GM12878 (cell line): ENCODE measurements at regions not wholly inside any gene's neighbourhood (a gene's known extent, or its start where the extent isn't known, plus 50 kb on each side); places are given as distances from the start of the nearest gene placed in this dataset.

ENCODE experiments used
- ATAC-seq: fragments of 200-7000 bp; cut with Tn5 transposase; 3 replicates; pipeline ENCODE4 v1.9.1; 2020; ENCODE audit warnings: mild to moderate bottlenecking, moderate library complexity
- BruUV-seq: library from RNA; stranded (reverse); fragments of 400-500 nt; replicated peaks from 2 replicates; lab custom pipeline; 2021; lab: Mats Ljungman, UMichigan
- CTCF ChIA-PET: fragments of 300-600 bp; sonication (Branson Sonifier 250); formaldehyde crosslinking; extraction: SDS; loops from one replicate; lab custom pipeline; 2021; ENCODE audit warnings: inconsistent platforms; lab: Yijun Ruan, JAX
- POLR2A ChIA-PET: fragments of 350-600 bp; formaldehyde crosslinking; extraction: SDS; loops from one replicate; lab custom pipeline; 2021; ENCODE audit warnings: inconsistent platforms; lab: Charles Lee
- RAD21 ChIA-PET: fragments of 300-600 bp; sonication (Branson Sonifier 250); formaldehyde crosslinking; loops from one replicate; lab custom pipeline; 2023; ENCODE audit warnings: antibody characterized with exemption; ENCODE audit not compliant: unreplicated experiment; lab: Charles Lee
- SMC1A ChIA-PET: fragments of 300-600 bp; sonication (Branson Sonifier 250); formaldehyde crosslinking; loops from one replicate; lab custom pipeline; 2023; ENCODE audit not compliant: unreplicated experiment, uncharacterized antibody; lab: Charles Lee
- DNase-seq: peaks from one replicate; pipeline ENCODE4 v3.0.0-alpha.2; 2011; ENCODE audit warnings: low read depth, low spot score
- FAIRE-seq: peaks from 3 replicates; lab custom pipeline; 2011; peaks lifted over from hg19 to GRCh38; lab: Jason Lieb, UNC
- H2AFZ ChIP-seq: 2 replicates; pipeline ENCODE4 v1.6.0; 2011; ENCODE audit warnings: low read depth, low read length, control low read depth; ENCODE audit not compliant: control insufficient read depth
- H3K27ac ChIP-seq: 2 replicates; pipeline ENCODE4 v1.5.1; 2011; ENCODE audit warnings: control low read depth; ENCODE audit not compliant: control insufficient read depth, insufficient read depth
- H3K27me3 ChIP-seq, 2 experiments: replicated peaks in 1 of 2; 2 replicates each; pipeline versions ENCODE4 v1.6.0 to v1.6.1; 2011; ENCODE audit warnings: low read length in 1 of 2; ENCODE audit not compliant: control insufficient read depth in 2 of 2, insufficient read depth in 2 of 2
- H3K36me3 ChIP-seq, 2 experiments: 2 replicates each; pipeline ENCODE4 v1.5.1; 2011; ENCODE audit warnings: low read length in 1 of 2; ENCODE audit not compliant: control insufficient read depth in 2 of 2, insufficient read depth in 2 of 2
- H3K4me1 ChIP-seq: 2 replicates; pipeline ENCODE4 v1.6.1; 2011; ENCODE audit warnings: mild to moderate bottlenecking, low read length, moderate library complexity, mixed read lengths; ENCODE audit not compliant: control insufficient read depth, insufficient read depth
- H3K4me2 ChIP-seq: 2 replicates; pipeline ENCODE4 v1.6.0; 2011; ENCODE audit warnings: control low read depth; ENCODE audit not compliant: control insufficient read depth, insufficient read depth
- H3K4me3 ChIP-seq: fragments of 200-600 bp; sonication (generic); 2 replicates; pipeline ENCODE4 v1.5.1; 2016
- H3K79me2 ChIP-seq: 2 replicates; pipeline ENCODE4 v1.6.0; 2011; ENCODE audit warnings: low read length; ENCODE audit not compliant: control insufficient read depth, insufficient read depth
- H3K9ac ChIP-seq: 2 replicates; pipeline ENCODE4 v1.8.0; 2011; ENCODE audit warnings: low read length, control low read depth, mixed read lengths; ENCODE audit not compliant: control insufficient read depth, insufficient read depth
- H3K9me3 ChIP-seq: replicated peaks from 3 replicates; pipeline ENCODE4 v1.5.1; 2011; ENCODE audit warnings: mild to moderate bottlenecking, low read length; ENCODE audit not compliant: control insufficient read depth, insufficient read depth
- H4K20me1 ChIP-seq: 2 replicates; pipeline ENCODE4 v1.6.0; 2011; ENCODE audit not compliant: control insufficient read depth, insufficient read depth
- CBX5 ChIP-seq: sonication (generic); IDR thresholded peaks from 2 replicates; pipeline ENCODE4 v1.6.1; 2016; ENCODE audit warnings: low read depth, moderate library complexity, mild to moderate bottlenecking, inconsistent platforms
- CEBPB ChIP-seq, 2 experiments: fragments of 150-350 bp in 1 of 2; IDR thresholded peaks; 2 replicates each; pipeline ENCODE4 v1.6.1; 2012 to 2014; ENCODE audit warnings: low read depth in 2 of 2, low read length in 2 of 2, borderline replicate concordance in 1 of 2, inconsistent platforms in 1 of 2
- GATAD2B ChIP-seq: fragments of 450-650 bp; conservative IDR thresholded peaks from 2 replicates; pipeline ENCODE4 v1.6.1; 2017; ENCODE audit warnings: low read depth, mild to moderate bottlenecking, moderate library complexity
- HCFC1 ChIP-seq: fragments of 150-350 bp; IDR thresholded peaks from 2 replicates; pipeline ENCODE4 v1.6.1; 2014; ENCODE audit warnings: low read length
- KLF5 ChIP-seq: fragments of 450-650 bp; IDR thresholded peaks from 2 replicates; pipeline ENCODE4 v1.6.1; 2014; ENCODE audit warnings: mild to moderate bottlenecking; ENCODE audit not compliant: partially characterized antibody
- NR2C2 ChIP-seq: IDR thresholded peaks from 2 replicates; pipeline ENCODE4 v1.6.1; 2011; ENCODE audit warnings: borderline replicate concordance, low read depth; ENCODE audit not compliant: control insufficient read depth, insufficient read length
- PBX3 ChIP-seq: IDR thresholded peaks from 2 replicates; pipeline ENCODE4 v1.6.1; 2011; ENCODE audit warnings: mild to moderate bottlenecking, low read depth, low read length, moderate library complexity; ENCODE audit not compliant: insufficient replicate concordance
- SMARCA5 ChIP-seq: fragments of 450-650 bp; IDR thresholded peaks from 2 replicates; pipeline ENCODE4 v1.6.1; 2017; ENCODE audit warnings: mild to moderate bottlenecking
- ZNF207 ChIP-seq: fragments of 450-650 bp; IDR thresholded peaks from 2 replicates; pipeline ENCODE4 v1.6.1; 2014; ENCODE audit warnings: antibody characterized with exemption, mild to moderate bottlenecking, borderline replicate concordance
- ZSCAN29 ChIP-seq: fragments of 450-650 bp; IDR thresholded peaks from 2 replicates; pipeline ENCODE4 v1.6.1; 2017; ENCODE audit warnings: mild to moderate bottlenecking, moderate library complexity
- ZZZ3 ChIP-seq: IDR thresholded peaks from 2 replicates; pipeline ENCODE4 v1.6.1; 2011; ENCODE audit warnings: low read depth; ENCODE audit not compliant: control insufficient read depth, insufficient read length
- in situ Hi-C: fragments of 300-500 bp; cut with MboI; formaldehyde crosslinking; loops from 9 replicates; pipeline ENCODE4 v1.14.3; 2018; ENCODE audit warnings: mixed read lengths
- intact Hi-C: fragments of 100-400 bp; cut with micrococcal nuclease; formaldehyde crosslinking; loops from one replicate; pipeline ENCODE4 v1.14.2; 2022; ENCODE audit not compliant: unreplicated experiment
- TF ChIP-seq, protein P1 (sequence below): IDR thresholded peaks from 2 replicates; pipeline ENCODE4 v1.6.1; 2012; ENCODE audit warnings: low read length, inconsistent platforms

- POLR2A ChIA-PET = no interaction called here
- Histone ChIP-seq H3K9ac (no peak overlapping the region), H3K9me3 (no peaks in the 10 kb centered on the region; the same call in 2 of the 3 replicates), H4K20me1 (no peaks in the 10 kb centered on the region), H2AFZ (no peak overlapping the region), H3K4me3 (no peak overlapping the region), H3K79me2 (no peaks in the 10 kb centered on the region), H3K27ac (no peak overlapping the region), H3K4me1 (no peaks in the 10 kb centered on the region), H3K36me3 (no peaks in the 10 kb centered on the region), H3K27me3 (no peaks in the 10 kb centered on the region), H3K4me2 (no peak overlapping the region)
- in situ Hi-C loops (no loop called here), intact Hi-C loops (loop anchor here (10.0 kb wide), 1 partner anchor 177 kb away; no protein-coding TSS in a partner anchor)
- RAD21 ChIA-PET = no interaction called here
- TF ChIP-seq GATAD2B = no peak
- TF ChIP-seq PBX3 = no peak
- no peak for TF ChIP-seq KLF5
- TF ChIP-seq ZSCAN29 = no peak
- TF ChIP-seq CEBPB (IDR thresholded peaks at IDR 0.05; ENCODE audit: borderline replicate concordance in 1 of 2, low read depth in 2 of 2, low read length in 2 of 2) = no peak
- no peak for TF ChIP-seq SMARCA5
- no peak for TF ChIP-seq HCFC1
- no peak for TF ChIP-seq NR2C2
- no peak for TF ChIP-seq ZNF207
- no peak for TF ChIP-seq ZZZ3
- TF ChIP-seq, protein P1, sequence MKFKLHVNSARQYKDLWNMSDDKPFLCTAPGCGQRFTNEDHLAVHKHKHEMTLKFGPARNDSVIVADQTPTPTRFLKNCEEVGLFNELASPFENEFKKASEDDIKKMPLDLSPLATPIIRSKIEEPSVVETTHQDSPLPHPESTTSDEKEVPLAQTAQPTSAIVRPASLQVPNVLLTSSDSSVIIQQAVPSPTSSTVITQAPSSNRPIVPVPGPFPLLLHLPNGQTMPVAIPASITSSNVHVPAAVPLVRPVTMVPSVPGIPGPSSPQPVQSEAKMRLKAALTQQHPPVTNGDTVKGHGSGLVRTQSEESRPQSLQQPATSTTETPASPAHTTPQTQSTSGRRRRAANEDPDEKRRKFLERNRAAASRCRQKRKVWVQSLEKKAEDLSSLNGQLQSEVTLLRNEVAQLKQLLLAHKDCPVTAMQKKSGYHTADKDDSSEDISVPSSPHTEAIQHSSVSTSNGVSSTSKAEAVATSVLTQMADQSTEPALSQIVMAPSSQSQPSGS = no peak
- TF ChIP-seq CBX5 = no peak
- FAIRE-seq = no peak
- BruUV-seq = no TSS peak
- CTCF ChIA-PET = interaction anchor here (1.0 to 1.2 kb wide), 3 partner anchors 12 to 226 kb away, joined by 3 to 5 read pairs (median 3); no protein-coding TSS in a partner anchor
- SMC1A ChIA-PET = no interaction called here
- DNase-seq = no peak
- ATAC-seq = no peak
Measured at GRCh38 chrX:39268207-39268606, 466.9 kb downstream of the MID1IP1 start.
